ENCODE measurements at regions not wholly inside any gene's neighbourhood (a gene's known extent, or its start where the extent isn't known, plus 50 kb on each side); places are given as distances from the start of the nearest gene placed in this dataset.

GRCh38 chr5:26193626-26194025, 844.8 kb downstream of the CDH9 start:
- H3K36me3 ChIP-seq (ENCODE audit: control insufficient read depth, insufficient read depth, low read length), result no peaks in the 10 kb centered on the region
- no peak overlapping the region for H3K27ac ChIP-seq (ENCODE audit: insufficient read depth, low read length)
- H2AFZ ChIP-seq (ENCODE audit: low read length), result no peak overlapping the region
- no peak overlapping the region for H3K4me3 ChIP-seq (replicated peaks in 1 of 4; ENCODE audit: control extremely low read depth in 1 of 4, insufficient read depth in 1 of 4, low read depth in 3 of 4, low read length in 4 of 4)
- H4K20me1 ChIP-seq (ENCODE audit: control insufficient read depth, extremely low read depth, insufficient read depth, low read length), result no peaks in the 10 kb centered on the region
- TF ChIP-seq, protein P1, sequence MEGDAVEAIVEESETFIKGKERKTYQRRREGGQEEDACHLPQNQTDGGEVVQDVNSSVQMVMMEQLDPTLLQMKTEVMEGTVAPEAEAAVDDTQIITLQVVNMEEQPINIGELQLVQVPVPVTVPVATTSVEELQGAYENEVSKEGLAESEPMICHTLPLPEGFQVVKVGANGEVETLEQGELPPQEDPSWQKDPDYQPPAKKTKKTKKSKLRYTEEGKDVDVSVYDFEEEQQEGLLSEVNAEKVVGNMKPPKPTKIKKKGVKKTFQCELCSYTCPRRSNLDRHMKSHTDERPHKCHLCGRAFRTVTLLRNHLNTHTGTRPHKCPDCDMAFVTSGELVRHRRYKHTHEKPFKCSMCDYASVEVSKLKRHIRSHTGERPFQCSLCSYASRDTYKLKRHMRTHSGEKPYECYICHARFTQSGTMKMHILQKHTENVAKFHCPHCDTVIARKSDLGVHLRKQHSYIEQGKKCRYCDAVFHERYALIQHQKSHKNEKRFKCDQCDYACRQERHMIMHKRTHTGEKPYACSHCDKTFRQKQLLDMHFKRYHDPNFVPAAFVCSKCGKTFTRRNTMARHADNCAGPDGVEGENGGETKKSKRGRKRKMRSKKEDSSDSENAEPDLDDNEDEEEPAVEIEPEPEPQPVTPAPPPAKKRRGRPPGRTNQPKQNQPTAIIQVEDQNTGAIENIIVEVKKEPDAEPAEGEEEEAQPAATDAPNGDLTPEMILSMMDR (conservative IDR thresholded peaks at IDR 0.05 in 1 of 2, IDR thresholded peaks at IDR 0.05 in 1 of 2; ENCODE audit: low read depth in 1 of 2, low read length in 2 of 2), result no peak
- TF ChIP-seq EZH2 (IDR thresholded peaks at IDR 0.05; ENCODE audit: low read length, missing control alignments), result no peak
- H3K9me3 ChIP-seq (ENCODE audit: control insufficient read depth, insufficient read depth, low read depth, low read length), result no peaks in the 10 kb centered on the region
- no peak for DNase-seq (ENCODE audit: low read depth in 2 of 2)
- no peaks in the 10 kb centered on the region for H3K27me3 ChIP-seq (ENCODE audit: control insufficient read depth, insufficient read depth, low read length)
- H3K4me2 ChIP-seq (ENCODE audit: extremely low read depth, insufficient read depth, low read length), result no peak overlapping the region
- H3K9ac ChIP-seq (ENCODE audit: insufficient read depth, low read length), result no peak overlapping the region
- H3K4me1 ChIP-seq (ENCODE audit: control insufficient read depth, extremely low read depth, insufficient read depth, low read length), result no peaks in the 10 kb centered on the region
- H3K79me2 ChIP-seq (ENCODE audit: control insufficient read depth, insufficient read depth, low read length), result no peaks in the 10 kb centered on the region

DNA sequence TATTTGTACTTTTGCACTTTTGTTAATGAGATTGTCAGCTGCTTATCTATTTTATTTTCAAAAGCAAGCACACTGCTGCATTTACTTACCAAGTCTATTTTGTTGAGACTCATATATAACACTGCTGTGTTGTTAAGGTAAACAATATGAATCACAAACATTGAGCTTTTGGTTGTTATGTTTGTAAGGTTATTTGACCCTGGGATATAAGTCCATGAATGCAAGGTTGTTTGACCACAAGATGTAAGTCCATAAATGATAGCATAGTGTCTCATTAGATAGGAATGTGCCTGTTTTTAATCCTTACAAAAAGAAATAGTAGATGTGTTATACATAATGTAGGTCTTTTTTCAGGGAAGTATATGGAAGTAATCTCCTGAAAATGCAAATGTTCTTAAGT, 845.9 kb downstream of the CDH9 start:
- no peaks in the 10 kb centered on the region for H3K79me2 ChIP-seq (ENCODE audit: control insufficient read depth, insufficient read depth, low read length)
- no peak overlapping the region for H3K4me3 ChIP-seq (replicated peaks in 1 of 4; ENCODE audit: control extremely low read depth in 1 of 4, insufficient read depth in 1 of 4, low read depth in 3 of 4, low read length in 4 of 4)
- DNase-seq (ENCODE audit: low read depth in 2 of 2), result no peak
- H3K9ac ChIP-seq (ENCODE audit: insufficient read depth, low read length), result no peak overlapping the region
- TF ChIP-seq EZH2 (IDR thresholded peaks at IDR 0.05; ENCODE audit: low read length, missing control alignments), result no peak
- TF ChIP-seq, protein P1 (conservative IDR thresholded peaks at IDR 0.05 in 1 of 2, IDR thresholded peaks at IDR 0.05 in 1 of 2; ENCODE audit: low read depth in 1 of 2, low read length in 2 of 2), result no peak
- H3K27me3 ChIP-seq (ENCODE audit: control insufficient read depth, insufficient read depth, low read length), result no peaks in the 10 kb centered on the region
- H3K4me2 ChIP-seq (ENCODE audit: extremely low read depth, insufficient read depth, low read length), result no peak overlapping the region
- no peak overlapping the region for H3K27ac ChIP-seq (ENCODE audit: insufficient read depth, low read length)
- no peaks in the 10 kb centered on the region for H4K20me1 ChIP-seq (ENCODE audit: control insufficient read depth, extremely low read depth, insufficient read depth, low read length)
- no peaks in the 10 kb centered on the region for H3K9me3 ChIP-seq (ENCODE audit: control insufficient read depth, insufficient read depth, low read depth, low read length)
- H2AFZ ChIP-seq (ENCODE audit: low read length), result no peak overlapping the region
- no peaks in the 10 kb centered on the region for H3K4me1 ChIP-seq (ENCODE audit: control insufficient read depth, extremely low read depth, insufficient read depth, low read length)
- no peaks in the 10 kb centered on the region for H3K36me3 ChIP-seq (ENCODE audit: control insufficient read depth, insufficient read depth, low read length)

- H3K9ac ChIP-seq (ENCODE audit: insufficient read depth, low read length), result no peak overlapping the region
- no peaks in the 10 kb centered on the region for H3K4me1 ChIP-seq (ENCODE audit: control insufficient read depth, extremely low read depth, insufficient read depth, low read length)
- H3K79me2 ChIP-seq (ENCODE audit: control insufficient read depth, insufficient read depth, low read length), result no peaks in the 10 kb centered on the region
- no peak overlapping the region for H3K27ac ChIP-seq (ENCODE audit: insufficient read depth, low read length)
- no peaks in the 10 kb centered on the region for H4K20me1 ChIP-seq (ENCODE audit: control insufficient read depth, extremely low read depth, insufficient read depth, low read length)
- H3K4me3 ChIP-seq (replicated peaks in 1 of 4; ENCODE audit: control extremely low read depth in 1 of 4, insufficient read depth in 1 of 4, low read depth in 3 of 4, low read length in 4 of 4), result no peak overlapping the region
- no peak overlapping the region for H2AFZ ChIP-seq (ENCODE audit: low read length)
- no peak for DNase-seq (ENCODE audit: low read depth in 2 of 2)
- H3K27me3 ChIP-seq (ENCODE audit: control insufficient read depth, insufficient read depth, low read length), result no peaks in the 10 kb centered on the region
- no peaks in the 10 kb centered on the region for H3K36me3 ChIP-seq (ENCODE audit: control insufficient read depth, insufficient read depth, low read length)
- no peaks in the 10 kb centered on the region for H3K9me3 ChIP-seq (ENCODE audit: control insufficient read depth, insufficient read depth, low read depth, low read length)
- no peak for TF ChIP-seq EZH2 (IDR thresholded peaks at IDR 0.05; ENCODE audit: low read length, missing control alignments)
- TF ChIP-seq, protein P1 (conservative IDR thresholded peaks at IDR 0.05 in 1 of 2, IDR thresholded peaks at IDR 0.05 in 1 of 2; ENCODE audit: low read depth in 1 of 2, low read length in 2 of 2), result no peak
- no peak overlapping the region for H3K4me2 ChIP-seq (ENCODE audit: extremely low read depth, insufficient read depth, low read length)
These were observed 856.8 kb downstream of the CDH9 start for GRCh38 chr5:26181582-26181981.
